Fibroblast of upper back skin (primary cell): ENCODE measurements at regions not wholly inside any gene's neighbourhood (a gene's known extent, or its start where the extent isn't known, plus 50 kb on each side); places are given as distances from the start of the nearest gene placed in this dataset.

ENCODE experiments used
- DNase-seq: peaks from one replicate; pipeline ENCODE4 v3.0.0-alpha.2; 2013

GRCh38 chr1:229069176-229069575 is 201.7 kb upstream of the RAB4A start:
- DNase-seq = no peak

GRCh38 chr1:229070168-229070567 is 200.7 kb upstream of the RAB4A start:
- peak; percentile 51 for DNase-seq

- DNase-seq = no peak
Observed at GRCh38 chr1:229073251-229073650, 197.7 kb upstream of the RAB4A start.

GRCh38 chr1:229075217-229075616 is 195.7 kb upstream of the RAB4A start:
- DNase-seq = no peak

- no peak for DNase-seq
Observed at GRCh38 chr1:229075716-229076115, 195.2 kb upstream of the RAB4A start.

GRCh38 chr1:229076195-229076594 is 194.7 kb upstream of the RAB4A start:
- DNase-seq = no peak

- no peak for DNase-seq
Observed at GRCh38 chr1:229079016-229079595, 191.8 kb upstream of the RAB4A start.

- no peak for DNase-seq
Observed at GRCh38 chr1:229080361-229080760, 190.6 kb upstream of the RAB4A start.

- DNase-seq = no peak
Observed at GRCh38 chr1:229085291-229085690, 185.6 kb upstream of the RAB4A start.

GRCh38 chr1:229086091-229086490 is 184.8 kb upstream of the RAB4A start:
- DNase-seq = no peak

GRCh38 chr1:229086686-229087085 is 184.2 kb upstream of the RAB4A start:
- no peak for DNase-seq

GRCh38 chr1:229087339-229087738 is 183.6 kb upstream of the RAB4A start:
- no peak for DNase-seq

- DNase-seq = no peak
Observed at GRCh38 chr1:229087906-229088305, 183.0 kb upstream of the RAB4A start.

- DNase-seq = no peak
Observed at GRCh38 chr1:229088711-229089110, 182.2 kb upstream of the RAB4A start.

- no peak for DNase-seq
Observed at GRCh38 chr1:229089586-229090208, 181.2 kb upstream of the RAB4A start.

GRCh38 chr1:229091721-229092136 is 179.2 kb upstream of the RAB4A start:
- no peak for DNase-seq

- DNase-seq = no peak
Observed at GRCh38 chr1:229092377-229093237, 178.3 kb upstream of the RAB4A start.

- DNase-seq = no peak
Observed at GRCh38 chr1:229093238-229093540, 177.7 kb upstream of the RAB4A start.

- DNase-seq = no peak
Observed at GRCh38 chr1:229093609-229094336, 177.1 kb upstream of the RAB4A start.

- peak; percentile 69 for DNase-seq
Observed at GRCh38 chr1:229094476-229095311, 176.2 kb upstream of the RAB4A start.

GRCh38 chr1:229095325-229095724 is 175.6 kb upstream of the RAB4A start:
- no peak for DNase-seq

- DNase-seq = no peak
Observed at GRCh38 chr1:229097356-229097755, 173.6 kb upstream of the RAB4A start.

- no peak for DNase-seq
Observed at GRCh38 chr1:229098361-229098760, 172.6 kb upstream of the RAB4A start.
